H1 (cell line): ENCODE measurements at regions not wholly inside any gene's neighbourhood (a gene's known extent, or its start where the extent isn't known, plus 50 kb on each side); places are given as distances from the start of the nearest gene placed in this dataset.

ENCODE experiments used
- JUN ChIP-seq: IDR thresholded peaks from 2 replicates; pipeline ENCODE4 v1.6.1; 2011; ENCODE audit warnings: low read depth, mild to moderate bottlenecking, improper control_type of control experiment, low read length
- POLR2AphosphoS5 ChIP-seq: IDR thresholded peaks from 2 replicates; pipeline ENCODE4 v1.6.1; 2011; ENCODE audit warnings: low read depth, low read length
- YY1 ChIP-seq: IDR thresholded peaks from 2 replicates; pipeline ENCODE4 v1.6.1; 2011; ENCODE audit warnings: low read depth, mild to moderate bottlenecking, low read length

GRCh38 chr3:16692486-16693344, 87.5 kb upstream of the DAZL start (continued):
- TF ChIP-seq YY1, result no peak
- TF ChIP-seq POLR2AphosphoS5, result no peak
- no peak for TF ChIP-seq JUN
